HG03460 (cell line): ENCODE measurements at regions not wholly inside any gene's neighbourhood (a gene's known extent, or its start where the extent isn't known, plus 50 kb on each side); places are given as distances from the start of the nearest gene placed in this dataset.

Experiments used
- ATAC-seq: cut with Tn5 transposase; IDR thresholded peaks from one replicate; pipeline ENCODE4 v1.9.1; 2021; ENCODE audit not compliant: unreplicated experiment

DNA sequence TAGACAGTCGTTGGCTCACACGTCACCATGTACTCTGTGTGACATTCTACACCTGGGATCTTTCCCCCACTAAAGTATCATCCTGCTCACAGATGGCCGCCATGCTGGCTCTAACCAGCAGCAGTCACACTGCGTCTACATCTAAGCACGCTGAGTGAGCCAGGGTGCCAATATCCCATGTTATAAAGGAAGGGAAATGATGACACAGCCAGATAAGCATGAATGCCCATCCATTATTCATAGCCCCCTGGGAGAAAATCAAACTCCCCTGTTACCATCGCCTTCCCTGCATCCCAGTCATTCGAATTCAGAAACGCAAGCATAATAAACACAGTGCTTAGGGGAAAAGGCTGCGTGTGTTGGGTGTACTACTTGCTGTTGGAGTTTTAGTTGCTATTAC, 698.2 kb upstream of the AUTS2 start:
- ATAC-seq, result no peak

- ATAC-seq, result no peak
These were observed 693.6 kb upstream of the AUTS2 start for GRCh38 chr7:68904630-68905029.

- no peak for ATAC-seq
These were observed 686.5 kb upstream of the AUTS2 start for GRCh38 chr7:68911754-68912153.

DNA sequence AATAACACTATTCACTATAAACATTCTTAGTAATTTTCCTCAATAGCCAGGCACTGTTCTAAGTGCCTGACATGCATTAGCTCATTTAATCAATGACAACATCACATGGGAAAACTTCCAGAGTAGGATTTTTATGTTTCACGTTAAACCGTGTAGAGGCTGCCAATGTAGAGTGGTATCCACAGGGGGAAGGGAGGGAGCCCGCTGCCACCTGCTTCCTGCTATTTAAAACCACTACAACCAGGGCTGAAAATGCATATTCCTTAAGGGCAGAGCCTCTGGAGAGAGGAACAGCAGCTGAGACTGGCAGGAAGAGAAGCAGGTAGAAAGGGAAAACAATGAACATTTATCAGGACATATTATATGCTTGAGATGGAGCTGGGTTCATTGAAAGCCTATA, 684.3 kb upstream of the AUTS2 start:
- ATAC-seq, result no peak

DNA sequence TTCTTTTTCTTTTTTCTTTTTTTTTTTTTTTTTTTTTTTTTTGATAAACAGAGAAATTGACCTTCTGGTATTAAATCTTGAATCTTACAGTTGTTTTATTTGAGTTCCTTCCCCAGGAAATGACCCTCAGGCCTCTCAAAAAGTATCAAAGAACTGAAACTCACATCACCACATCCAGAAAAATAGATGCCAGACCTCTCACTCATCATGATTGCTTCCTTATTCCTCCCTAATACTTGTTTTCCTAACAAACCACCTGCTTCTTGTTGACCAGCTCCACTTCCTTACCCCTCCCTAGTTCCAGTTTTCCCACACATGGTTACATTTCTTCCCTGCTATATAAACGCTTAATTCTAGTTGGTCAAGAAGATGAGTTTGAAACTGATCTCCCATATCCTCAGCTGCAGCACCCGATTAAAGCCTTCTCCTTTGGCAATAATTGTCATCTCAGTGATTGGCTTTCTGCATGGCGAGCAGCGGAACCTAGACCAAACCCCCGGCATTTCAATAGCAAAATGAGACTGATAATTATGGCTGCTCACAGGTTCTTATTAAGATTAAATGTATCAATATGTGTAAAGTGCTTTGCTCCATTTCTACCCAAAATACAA, 681.1 kb upstream of the AUTS2 start:
- no peak for ATAC-seq

- no peak for ATAC-seq
These were observed 679.7 kb upstream of the AUTS2 start for GRCh38 chr7:68918621-68919020.

- no peak for ATAC-seq
These were observed 675.4 kb upstream of the AUTS2 start for GRCh38 chr7:68922850-68923249.

- no peak for ATAC-seq
These were observed 673.0 kb upstream of the AUTS2 start for GRCh38 chr7:68925241-68925640.

GRCh38 chr7:68929781-68930261, 668.5 kb upstream of the AUTS2 start:
- ATAC-seq, result no peak

- no peak for ATAC-seq
These were observed 661.7 kb upstream of the AUTS2 start for GRCh38 chr7:68936471-68937035.

DNA sequence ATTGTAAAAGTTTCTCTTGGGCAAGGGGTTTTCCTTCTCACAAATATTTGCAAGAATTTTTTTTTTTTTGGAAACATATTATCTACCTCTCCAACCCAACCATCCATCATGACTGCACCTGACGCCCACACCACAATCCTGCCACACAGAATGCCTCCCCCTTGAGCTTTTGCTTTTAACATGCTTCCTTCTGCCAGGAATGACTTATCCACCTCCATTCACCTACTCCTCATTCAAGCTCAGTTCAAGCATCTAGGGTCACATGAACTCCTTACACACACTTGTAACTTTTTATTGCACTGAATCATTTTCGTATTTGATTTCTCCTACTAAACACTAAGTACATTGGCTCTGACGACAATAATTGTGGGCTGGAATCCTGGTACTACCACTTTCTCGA, 660.1 kb upstream of the AUTS2 start:
- ATAC-seq, result no peak

- ATAC-seq, result no peak
These were observed 654.5 kb upstream of the AUTS2 start for GRCh38 chr7:68943786-68944185.

- no peak for ATAC-seq
These were observed 642.6 kb upstream of the AUTS2 start for GRCh38 chr7:68955656-68956055.

DNA sequence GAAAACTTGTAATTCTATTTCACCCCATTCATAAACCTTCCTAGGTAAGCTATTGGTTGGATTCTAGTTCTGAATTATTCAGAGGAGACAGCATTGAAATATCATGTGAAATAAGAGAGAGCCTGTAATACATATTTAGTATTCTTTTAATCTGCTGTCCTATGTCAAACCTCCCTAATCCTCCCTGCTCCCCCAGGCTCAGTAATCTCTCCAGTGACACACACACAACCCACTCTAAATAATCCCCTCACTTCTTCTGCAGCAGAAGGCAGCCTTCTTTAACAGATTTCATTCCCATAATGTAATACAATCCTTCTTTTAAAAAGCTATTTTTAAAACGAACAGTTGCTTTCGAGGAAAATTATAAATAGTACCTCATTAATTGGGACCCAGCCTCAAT, 639.7 kb upstream of the AUTS2 start:
- no peak for ATAC-seq

GRCh38 chr7:68963552-68963951, 634.7 kb upstream of the AUTS2 start:
- ATAC-seq, result no peak

DNA sequence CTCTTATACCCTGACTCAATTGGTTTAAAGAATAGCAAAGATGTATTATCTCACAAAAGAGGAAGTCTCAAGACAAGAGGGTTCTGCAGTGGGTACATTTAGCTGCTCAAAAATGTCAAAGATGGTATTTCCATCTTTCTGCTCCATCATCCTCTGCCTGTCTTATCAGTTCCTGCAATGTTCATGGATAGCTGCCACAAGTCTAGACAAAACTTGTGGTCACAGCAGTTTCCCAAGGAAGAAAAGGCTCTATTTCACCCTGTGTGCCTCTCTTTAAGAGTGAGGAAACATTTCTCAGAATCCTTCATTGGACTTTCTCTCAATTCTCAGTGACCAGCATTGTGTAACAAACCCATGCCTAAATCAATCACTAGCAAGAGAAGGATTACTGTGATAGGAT, 634.2 kb upstream of the AUTS2 start:
- ATAC-seq, result no peak

- no peak for ATAC-seq
These were observed 632.9 kb upstream of the AUTS2 start for GRCh38 chr7:68965351-68965750.

- ATAC-seq, result no peak
These were observed 630.7 kb upstream of the AUTS2 start for GRCh38 chr7:68967598-68967997.

DNA sequence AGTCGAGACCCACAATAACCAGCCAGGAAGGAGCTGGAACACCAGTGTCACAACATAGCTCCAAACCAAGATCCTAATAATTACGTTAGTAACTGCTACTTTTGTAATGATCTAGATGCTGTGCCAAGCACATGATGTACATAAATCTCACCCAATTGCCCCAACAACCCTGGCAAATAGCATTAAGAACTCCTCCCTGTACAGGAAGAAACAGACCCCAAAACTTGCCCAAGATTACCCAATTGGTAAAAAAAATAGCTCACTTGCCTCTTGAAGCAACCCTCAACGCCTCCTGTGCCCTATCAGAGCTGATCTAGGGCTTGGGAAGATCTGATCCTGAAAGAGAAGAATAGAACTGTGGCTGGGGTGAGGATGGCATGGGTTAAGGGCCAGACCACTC, 628.7 kb upstream of the AUTS2 start:
- ATAC-seq, result no peak

DNA sequence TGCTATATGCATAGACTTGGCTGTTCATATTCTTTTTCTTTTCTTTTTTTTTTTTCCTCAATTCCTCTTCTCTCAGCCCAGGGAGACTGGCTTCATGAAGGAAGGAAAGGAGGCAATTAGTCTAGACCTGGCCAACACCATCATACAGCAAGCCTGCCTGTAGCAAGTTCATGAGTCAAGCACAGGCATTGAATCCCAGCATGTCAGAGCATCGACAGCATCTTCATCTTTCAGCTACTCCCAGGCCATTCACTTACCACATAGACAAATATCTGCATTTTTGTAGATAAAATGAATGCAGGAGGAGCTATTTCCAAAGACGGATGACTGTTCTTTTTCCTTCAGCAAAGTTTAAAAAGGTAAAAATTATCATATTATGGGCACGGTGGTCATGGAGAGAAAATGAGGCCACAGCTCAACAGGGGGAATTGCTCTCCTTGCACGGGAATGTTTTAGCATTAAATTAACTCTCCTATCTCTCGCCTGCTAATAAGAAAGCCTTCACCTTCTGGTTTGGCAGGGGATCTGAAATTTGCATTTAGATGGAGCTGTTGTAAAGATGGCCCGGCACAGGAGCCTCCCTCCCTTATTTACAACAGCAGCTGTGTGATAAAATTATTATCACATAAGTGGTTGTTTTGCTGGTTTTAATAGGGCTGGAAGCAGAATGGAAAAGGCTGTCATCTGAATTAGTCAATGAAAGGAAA, 626.5 kb upstream of the AUTS2 start:
- ATAC-seq, result no peak

- no peak for ATAC-seq
These were observed 620.8 kb upstream of the AUTS2 start for GRCh38 chr7:68977385-68978055.

- no peak for ATAC-seq
These were observed 619.6 kb upstream of the AUTS2 start for GRCh38 chr7:68978710-68979109.
